ENCODE measurements at regions not wholly inside any gene's neighbourhood (a gene's known extent, or its start where the extent isn't known, plus 50 kb on each side); places are given as distances from the start of the nearest gene placed in this dataset.

DNA sequence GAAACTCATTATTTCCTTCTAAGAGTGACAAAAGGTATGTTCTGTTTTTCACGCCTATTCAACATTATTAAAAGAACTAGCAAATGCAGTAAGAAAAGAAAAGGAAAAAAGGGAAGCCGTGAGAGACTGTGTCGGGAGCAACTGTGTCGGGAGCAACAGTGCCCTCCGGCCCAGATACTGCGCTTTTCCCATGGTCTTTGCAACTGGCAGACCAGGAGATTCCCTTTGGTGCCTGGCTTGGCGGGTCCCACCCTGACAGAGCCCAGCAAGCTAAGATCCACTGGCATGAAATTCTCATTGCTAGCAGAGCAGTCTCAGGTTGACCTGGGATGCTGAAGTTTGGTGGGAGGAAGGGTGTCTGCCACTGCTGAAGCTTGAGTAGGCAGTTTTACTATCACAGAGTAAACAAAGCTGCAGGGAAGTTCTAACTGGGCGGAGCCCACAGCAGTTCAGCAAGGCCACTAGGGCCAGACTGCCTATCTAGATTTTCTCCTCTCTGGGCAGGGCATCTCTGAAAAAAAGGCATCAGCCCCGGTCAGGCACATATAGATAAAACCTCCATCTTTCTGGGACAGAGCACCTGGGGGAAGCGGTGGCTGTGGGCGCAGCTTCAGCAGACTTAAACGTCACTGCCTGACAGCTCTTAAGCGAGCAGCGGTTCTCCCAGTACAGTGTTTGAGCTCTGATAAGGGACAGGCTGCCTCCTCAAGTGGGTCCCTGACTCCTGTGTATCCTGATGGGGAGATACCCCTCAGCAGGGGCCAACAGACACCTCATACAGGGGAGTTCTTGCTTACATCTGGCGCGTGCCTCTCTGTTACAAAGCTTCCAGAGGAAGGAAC, 1237.4 kb upstream of the CDH18 start:
- H3K36me3 Mint-ChIP-seq (ENCODE audit: insufficient read depth): no peaks in the 10 kb centered on the region
- no peak for DNase-seq (ENCODE audit: low spot score, unreplicated experiment)

DNA sequence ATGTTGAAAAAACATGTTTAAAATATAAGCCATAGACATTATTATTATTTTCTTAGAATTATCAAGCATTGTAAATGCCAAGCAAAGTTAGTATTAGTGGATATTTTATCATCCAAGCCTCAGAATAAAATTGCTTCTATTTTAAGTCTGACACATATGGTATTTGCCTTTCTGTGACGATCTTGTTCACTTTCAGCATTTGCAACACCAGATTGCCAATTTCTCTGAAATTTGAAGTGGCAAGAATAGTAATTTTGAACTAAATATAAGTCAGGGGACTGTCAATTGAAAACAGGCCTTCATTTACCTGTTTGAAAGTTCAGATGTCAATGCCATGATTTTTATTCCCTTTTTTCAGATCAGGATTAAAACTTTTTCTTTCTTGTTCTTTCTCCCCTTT, 1233.6 kb upstream of the CDH18 start:
- no peak for TF ChIP-seq CTCF (IDR thresholded peaks at IDR 0.05; ENCODE audit: unreplicated experiment)
- H3K27me3 Mint-ChIP-seq: no peaks in the 10 kb centered on the region
- no peaks in the 10 kb centered on the region for H3K36me3 Mint-ChIP-seq (ENCODE audit: insufficient read depth)
- H3K27ac Mint-ChIP-seq: no peak overlapping the region
- peaks cover 3% of the 10 kb centered on the region for H3K4me1 Mint-ChIP-seq (ENCODE audit: low read depth)
- no peak for DNase-seq (ENCODE audit: low spot score, unreplicated experiment)
- H3K4me3 Mint-ChIP-seq (ENCODE audit: low read depth): no peak overlapping the region
- peaks cover 7% of the 10 kb centered on the region for H3K9me3 Mint-ChIP-seq (ENCODE audit: low read depth)

More for the DNA sequence above, 1237.4 kb upstream of the CDH18 start:
- Mint-ChIP-seq H3K9me3 (ENCODE audit: low read depth) (peaks cover 10% of the 10 kb centered on the region), H3K4me3 (ENCODE audit: low read depth) (no peak overlapping the region), H3K4me1 (ENCODE audit: low read depth) (peaks cover 3% of the 10 kb centered on the region), H3K27me3 (no peaks in the 10 kb centered on the region), H3K27ac (no peak overlapping the region)
- TF ChIP-seq CTCF (IDR thresholded peaks at IDR 0.05; ENCODE audit: unreplicated experiment): no peak

GRCh38 chr5:21219966-21220365, 1232.0 kb upstream of the CDH18 start:
- Mint-ChIP-seq H3K27ac (no peak overlapping the region), H3K27me3 (no peaks in the 10 kb centered on the region), H3K4me3 (ENCODE audit: low read depth) (no peak overlapping the region), H3K4me1 (ENCODE audit: low read depth) (no peaks in the 10 kb centered on the region), H3K36me3 (ENCODE audit: insufficient read depth) (no peaks in the 10 kb centered on the region), H3K9me3 (ENCODE audit: low read depth) (peaks cover 4% of the 10 kb centered on the region)
- DNase-seq (ENCODE audit: low spot score, unreplicated experiment): no peak
- TF ChIP-seq CTCF (IDR thresholded peaks at IDR 0.05; ENCODE audit: unreplicated experiment): no peak

DNA sequence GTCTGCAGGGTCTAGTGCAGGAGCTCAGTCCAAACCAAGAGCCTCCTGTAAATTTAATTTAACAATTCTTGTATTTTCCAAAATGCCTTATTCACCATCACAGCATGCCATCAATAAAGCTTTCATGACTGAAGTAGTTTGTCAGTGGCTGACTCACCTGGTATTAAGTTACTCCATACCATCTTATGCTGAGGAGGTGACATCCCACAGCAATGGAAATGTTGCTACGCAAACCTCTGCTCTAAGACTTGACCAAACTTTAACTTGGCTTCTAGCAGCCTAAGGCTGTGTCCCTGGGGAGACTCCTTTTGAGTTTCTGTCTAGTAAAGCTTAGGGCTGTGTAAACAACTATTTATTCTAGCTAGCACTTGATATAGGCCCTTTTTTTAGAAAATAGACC, 1231.3 kb upstream of the CDH18 start:
- H3K4me3 Mint-ChIP-seq (ENCODE audit: low read depth): no peak overlapping the region
- no peak for DNase-seq (ENCODE audit: low spot score, unreplicated experiment)
- H3K36me3 Mint-ChIP-seq (ENCODE audit: insufficient read depth): no peaks in the 10 kb centered on the region
- no peak for TF ChIP-seq CTCF (IDR thresholded peaks at IDR 0.05; ENCODE audit: unreplicated experiment)
- no peaks in the 10 kb centered on the region for H3K4me1 Mint-ChIP-seq (ENCODE audit: low read depth)
- peaks cover 4% of the 10 kb centered on the region for H3K9me3 Mint-ChIP-seq (ENCODE audit: low read depth)
- H3K27me3 Mint-ChIP-seq: no peaks in the 10 kb centered on the region
- H3K27ac Mint-ChIP-seq: no peak overlapping the region

DNA sequence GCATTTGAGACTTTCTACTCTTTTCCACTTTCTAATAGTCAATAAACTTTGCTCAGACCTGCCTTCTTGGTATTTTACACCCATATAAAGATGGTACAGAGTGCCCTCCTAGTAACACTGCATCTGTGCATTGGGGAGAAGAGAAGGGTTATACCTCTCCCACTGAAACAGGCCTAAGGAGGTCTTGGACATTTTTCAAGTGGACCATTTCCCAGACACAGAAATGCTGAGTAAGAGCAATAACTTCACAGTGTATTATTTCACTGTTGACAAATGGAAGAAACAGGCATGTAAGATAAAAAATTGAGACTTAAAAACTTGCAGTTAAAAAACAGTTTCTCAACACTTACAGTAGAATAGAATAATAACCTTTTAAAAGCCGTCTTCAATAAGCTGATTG, 1224.0 kb upstream of the CDH18 start:
- Mint-ChIP-seq H3K27ac (no peak overlapping the region), H3K4me3 (ENCODE audit: low read depth) (no peak overlapping the region), H3K9me3 (ENCODE audit: low read depth) (peaks cover 3% of the 10 kb centered on the region), H3K27me3 (no peaks in the 10 kb centered on the region), H3K36me3 (ENCODE audit: insufficient read depth) (no peaks in the 10 kb centered on the region), H3K4me1 (ENCODE audit: low read depth) (no peaks in the 10 kb centered on the region)
- no peak for TF ChIP-seq CTCF (IDR thresholded peaks at IDR 0.05; ENCODE audit: unreplicated experiment)
- no peak for DNase-seq (ENCODE audit: low spot score, unreplicated experiment)

All from progenitor cell of endocrine pancreas (in vitro differentiated cells).